ENCODE measurements at regions not wholly inside any gene's neighbourhood (a gene's known extent, or its start where the extent isn't known, plus 50 kb on each side); places are given as distances from the start of the nearest gene placed in this dataset.

- 0 out of 2 replicates have a peak, but pooled peaks cover 1% of the 10 kb centered on the region for H3K27me3 ChIP-seq (ENCODE audit: control insufficient read depth, insufficient read depth, low read length)
- no peaks in the 10 kb centered on the region for H3K36me3 ChIP-seq (ENCODE audit: control insufficient read depth, insufficient read depth, low read length)
- no peak for TF ChIP-seq CTCF (IDR thresholded peaks at IDR 0.05; ENCODE audit: insufficient read depth, low read depth, low read length)
- ChIA-PET POLR2A (no interaction called here), CTCF (interaction anchor here (0.6 to 1.1 kb wide), 5 partner anchors 12 to 20 kb away, joined by 3 to 6 read pairs (median 4); no protein-coding TSS in a partner anchor)
- H3K4me3 ChIP-seq (ENCODE audit: low read depth, low read length): no peak overlapping the region
- no peak for DNase-seq (ENCODE audit: low read depth)
Observed at GRCh38 chr5:148760945-148761638, 65.3 kb upstream of the ADRB2 start.

- no peak overlapping the region for H3K4me3 ChIP-seq (ENCODE audit: low read depth, low read length)
- ChIA-PET CTCF (interaction anchor here (1.6 kb wide), 1 partner anchor 11 kb away, joined by 4 read pairs; no protein-coding TSS in a partner anchor), POLR2A (no interaction called here)
- H3K36me3 ChIP-seq (ENCODE audit: control insufficient read depth, insufficient read depth, low read length): no peaks in the 10 kb centered on the region
- no peak for DNase-seq (ENCODE audit: low read depth)
- 0 out of 2 replicates have a peak, but pooled peaks cover 1% of the 10 kb centered on the region for H3K27me3 ChIP-seq (ENCODE audit: control insufficient read depth, insufficient read depth, low read length)
- no peak for TF ChIP-seq CTCF (IDR thresholded peaks at IDR 0.05; ENCODE audit: insufficient read depth, low read depth, low read length)
Observed at GRCh38 chr5:148763996-148764395, 62.4 kb upstream of the ADRB2 start.

GRCh38 chr5:148765061-148765460, 61.4 kb upstream of the ADRB2 start:
- no peaks in the 10 kb centered on the region for H3K36me3 ChIP-seq (ENCODE audit: control insufficient read depth, insufficient read depth, low read length)
- no peak for TF ChIP-seq CTCF (IDR thresholded peaks at IDR 0.05; ENCODE audit: insufficient read depth, low read depth, low read length)
- H3K4me3 ChIP-seq (ENCODE audit: low read depth, low read length): no peak overlapping the region
- POLR2A ChIA-PET: no interaction called here
- peaks cover 3% of the 10 kb centered on the region; the same call in 1 of the 2 replicates for H3K27me3 ChIP-seq (ENCODE audit: control insufficient read depth, insufficient read depth, low read length)
- no peak for DNase-seq (ENCODE audit: low read depth)
- CTCF ChIA-PET: no interaction called here

- H3K36me3 ChIP-seq (ENCODE audit: control insufficient read depth, insufficient read depth, low read length): no peaks in the 10 kb centered on the region
- CTCF ChIA-PET: no interaction called here
- H3K27me3 ChIP-seq (ENCODE audit: control insufficient read depth, insufficient read depth, low read length): peaks cover 7% of the 10 kb centered on the region; the same call in 1 of the 2 replicates
- POLR2A ChIA-PET: no interaction called here
- no peak overlapping the region for H3K4me3 ChIP-seq (ENCODE audit: low read depth, low read length)
- TF ChIP-seq CTCF (IDR thresholded peaks at IDR 0.05; ENCODE audit: insufficient read depth, low read depth, low read length): no peak
- DNase-seq (ENCODE audit: low read depth): no peak
Observed at GRCh38 chr5:148768806-148769415, 57.5 kb upstream of the ADRB2 start.

- H3K27me3 ChIP-seq (ENCODE audit: control insufficient read depth, insufficient read depth, low read length): peaks cover 7% of the 10 kb centered on the region; the same call in 1 of the 2 replicates
- H3K4me3 ChIP-seq (ENCODE audit: low read depth, low read length): no peak overlapping the region
- DNase-seq (ENCODE audit: low read depth): no peak
- ChIA-PET CTCF (interaction anchor here (0.7 to 2.7 kb wide), 2 partner anchors 51 to 149 kb away, joined by 4 to 6 read pairs; no protein-coding TSS in a partner anchor), POLR2A (no interaction called here)
- no peaks in the 10 kb centered on the region for H3K36me3 ChIP-seq (ENCODE audit: control insufficient read depth, insufficient read depth, low read length)
- no peak for TF ChIP-seq CTCF (IDR thresholded peaks at IDR 0.05; ENCODE audit: insufficient read depth, low read depth, low read length)
Observed at GRCh38 chr5:148769941-148770340, 56.5 kb upstream of the ADRB2 start.
